ENCODE measurements at regions not wholly inside any gene's neighbourhood (a gene's known extent, or its start where the extent isn't known, plus 50 kb on each side); places are given as distances from the start of the nearest gene placed in this dataset.

DNA sequence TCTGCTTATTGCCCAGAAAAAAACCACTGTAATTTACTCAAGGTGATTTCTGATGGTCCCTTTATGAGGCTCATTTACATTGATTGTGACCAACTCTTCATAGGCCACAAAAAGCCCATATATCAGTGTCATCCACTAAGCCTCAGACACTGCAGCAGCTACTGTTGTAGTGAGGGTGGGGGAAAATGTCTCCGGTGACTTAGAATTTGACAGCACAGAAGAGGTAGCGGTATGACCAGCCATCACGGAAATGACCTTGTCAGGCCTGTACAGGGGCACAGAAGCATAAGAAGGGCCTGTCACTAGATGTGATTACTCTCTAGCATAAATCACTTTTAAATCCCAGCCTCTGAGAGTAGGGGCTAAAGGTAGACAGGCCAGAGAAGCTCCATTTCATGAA is 190.3 kb downstream of the PAX3 start:
- no peaks in the 10 kb centered on the region for H3K79me2 ChIP-seq (ENCODE audit: insufficient read depth)
- H3K4me1 ChIP-seq (ENCODE audit: insufficient read depth): no peaks in the 10 kb centered on the region
- H2AFZ ChIP-seq: no peak overlapping the region
- H4K20me1 ChIP-seq (ENCODE audit: insufficient read depth): no peaks in the 10 kb centered on the region
- in situ Hi-C loops (cut with MboI): no loop called here
- H3K27me3 ChIP-seq (replicated peaks; ENCODE audit: insufficient read depth): no peaks in the 10 kb centered on the region
- H3K9me2 ChIP-seq (ENCODE audit: insufficient read depth): no peaks in the 10 kb centered on the region
- no peak for DNase-seq
- H3K9ac ChIP-seq: no peak overlapping the region
- no peaks in the 10 kb centered on the region for H3F3A ChIP-seq (ENCODE audit: insufficient read depth)
- no peak overlapping the region for H3K27ac ChIP-seq
- H3K36me3 ChIP-seq (ENCODE audit: low read depth): no peaks in the 10 kb centered on the region
- H3K9me3 ChIP-seq (ENCODE audit: low read depth): no peaks in the 10 kb centered on the region
- H3K4me2 ChIP-seq (ENCODE audit: unreplicated experiment): no peak overlapping the region
- 49 to 55% methylated on average over 3 of the region's 3 CpGs for WGBS, 2 experiments (ENCODE audit: low coverage in 1 of 2, low lambda C conversion rate in 2 of 2, missing lambda C conversion rate in 2 of 2)
- H3K4me3 ChIP-seq: no peak overlapping the region
- TF ChIP-seq EZH2phosphoT487 (IDR thresholded peaks at IDR 0.05; ENCODE audit: insufficient read depth, low read depth) (no peak), EZH2 (IDR thresholded peaks at IDR 0.05; ENCODE audit: insufficient read depth, poor library complexity, severe bottlenecking) (no peak)

DNA sequence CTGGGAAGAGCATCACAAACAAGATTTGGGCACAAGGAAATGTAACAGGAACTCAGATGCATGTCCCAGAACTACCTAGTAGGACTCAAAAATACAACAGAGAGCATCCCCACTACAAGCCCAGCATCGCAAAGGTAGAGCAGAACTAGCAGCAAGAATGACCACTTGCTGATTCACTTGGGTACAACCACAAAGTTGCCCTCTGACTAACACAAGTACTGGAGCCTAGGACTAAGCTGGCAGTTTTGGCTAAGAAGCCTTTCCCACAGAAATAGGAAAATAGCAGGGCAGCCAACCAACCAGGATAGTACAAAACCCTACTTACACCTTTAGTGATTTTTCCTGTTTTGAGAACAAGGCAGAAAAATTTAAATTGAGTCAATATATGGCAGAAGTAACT is 193.8 kb downstream of the PAX3 start:
- H3K4me3 ChIP-seq: no peak overlapping the region
- H3K79me2 ChIP-seq (ENCODE audit: insufficient read depth): no peaks in the 10 kb centered on the region
- no peaks in the 10 kb centered on the region for H3K36me3 ChIP-seq (ENCODE audit: low read depth)
- DNase-seq: no peak
- no peaks in the 10 kb centered on the region for H3F3A ChIP-seq (ENCODE audit: insufficient read depth)
- H3K4me1 ChIP-seq (ENCODE audit: insufficient read depth): no peaks in the 10 kb centered on the region
- no peak overlapping the region for H2AFZ ChIP-seq
- H3K9ac ChIP-seq: no peak overlapping the region
- 10 to 11% methylated on average over 1 of the region's 1 CpG for WGBS, 2 experiments (ENCODE audit: low coverage in 1 of 2, low lambda C conversion rate in 2 of 2, missing lambda C conversion rate in 2 of 2)
- H3K9me3 ChIP-seq (ENCODE audit: low read depth): no peaks in the 10 kb centered on the region
- H3K4me2 ChIP-seq (ENCODE audit: unreplicated experiment): no peak overlapping the region
- in situ Hi-C loops (cut with MboI): no loop called here
- TF ChIP-seq EZH2phosphoT487 (IDR thresholded peaks at IDR 0.05; ENCODE audit: insufficient read depth, low read depth): no peak
- no peak for TF ChIP-seq EZH2 (IDR thresholded peaks at IDR 0.05; ENCODE audit: insufficient read depth, poor library complexity, severe bottlenecking)
- no peaks in the 10 kb centered on the region for H4K20me1 ChIP-seq (ENCODE audit: insufficient read depth)
- H3K9me2 ChIP-seq (ENCODE audit: insufficient read depth): no peaks in the 10 kb centered on the region
- H3K27ac ChIP-seq: no peak overlapping the region
- H3K27me3 ChIP-seq (replicated peaks; ENCODE audit: insufficient read depth): no peaks in the 10 kb centered on the region

DNA sequence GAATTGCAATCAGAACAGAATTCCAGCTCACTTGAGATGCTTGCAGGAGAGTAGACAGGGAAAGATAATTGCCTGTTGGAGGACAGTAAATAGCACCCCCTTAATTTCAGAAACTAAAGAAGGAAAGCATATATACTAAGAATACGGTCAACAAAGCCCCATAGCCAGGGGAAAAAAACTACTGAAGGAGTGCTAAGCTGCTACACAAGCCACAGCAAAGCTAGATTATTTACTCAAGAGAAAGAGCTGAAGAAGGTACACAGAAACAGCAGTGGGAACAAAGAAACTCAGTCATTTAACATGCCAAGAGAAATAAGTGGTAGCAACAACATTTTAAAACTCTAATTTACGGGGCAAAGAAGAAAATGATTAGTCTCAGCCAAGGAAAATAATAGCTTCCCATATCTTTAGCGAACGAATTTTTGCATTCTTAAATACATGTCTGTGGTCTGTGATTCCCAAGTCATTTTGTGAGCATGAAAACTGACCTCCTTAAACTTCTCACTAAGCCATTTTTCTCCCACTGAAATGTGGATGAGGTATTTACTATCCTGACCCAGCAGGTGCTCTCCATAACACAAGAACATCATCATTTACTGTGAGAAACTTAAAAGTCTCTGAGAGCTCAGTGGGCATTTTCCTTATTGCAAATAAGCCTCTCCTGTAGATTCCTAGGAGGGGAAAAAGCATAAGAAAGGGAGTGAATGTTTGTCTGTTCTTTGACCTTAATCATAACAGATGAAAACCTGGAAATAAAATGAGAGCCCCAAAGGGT is 196.0 kb downstream of the PAX3 start:
- Histone ChIP-seq H3K27ac (no peak overlapping the region), H3K9me3 (ENCODE audit: low read depth) (no peaks in the 10 kb centered on the region), H3K27me3 (replicated peaks; ENCODE audit: insufficient read depth) (no peaks in the 10 kb centered on the region), H3K9me2 (ENCODE audit: insufficient read depth) (no peaks in the 10 kb centered on the region), H4K20me1 (ENCODE audit: insufficient read depth) (no peaks in the 10 kb centered on the region), H2AFZ (no peak overlapping the region), H3K9ac (no peak overlapping the region), H3K4me3 (no peak overlapping the region), H3K4me1 (ENCODE audit: insufficient read depth) (no peaks in the 10 kb centered on the region), H3K79me2 (ENCODE audit: insufficient read depth) (no peaks in the 10 kb centered on the region), H3K36me3 (ENCODE audit: low read depth) (no peaks in the 10 kb centered on the region), H3K4me2 (ENCODE audit: unreplicated experiment) (no peak overlapping the region), H3F3A (ENCODE audit: insufficient read depth) (no peaks in the 10 kb centered on the region)
- no peak for DNase-seq
- TF ChIP-seq EZH2phosphoT487 (IDR thresholded peaks at IDR 0.05; ENCODE audit: insufficient read depth, low read depth): no peak
- no peak for TF ChIP-seq EZH2 (IDR thresholded peaks at IDR 0.05; ENCODE audit: insufficient read depth, poor library complexity, severe bottlenecking)
- in situ Hi-C loops (cut with MboI): no loop called here
- 14 to 19% methylated on average over 4 of the region's 4 CpGs for WGBS, 2 experiments (ENCODE audit: low coverage in 1 of 2, low lambda C conversion rate in 2 of 2, missing lambda C conversion rate in 2 of 2)

DNA sequence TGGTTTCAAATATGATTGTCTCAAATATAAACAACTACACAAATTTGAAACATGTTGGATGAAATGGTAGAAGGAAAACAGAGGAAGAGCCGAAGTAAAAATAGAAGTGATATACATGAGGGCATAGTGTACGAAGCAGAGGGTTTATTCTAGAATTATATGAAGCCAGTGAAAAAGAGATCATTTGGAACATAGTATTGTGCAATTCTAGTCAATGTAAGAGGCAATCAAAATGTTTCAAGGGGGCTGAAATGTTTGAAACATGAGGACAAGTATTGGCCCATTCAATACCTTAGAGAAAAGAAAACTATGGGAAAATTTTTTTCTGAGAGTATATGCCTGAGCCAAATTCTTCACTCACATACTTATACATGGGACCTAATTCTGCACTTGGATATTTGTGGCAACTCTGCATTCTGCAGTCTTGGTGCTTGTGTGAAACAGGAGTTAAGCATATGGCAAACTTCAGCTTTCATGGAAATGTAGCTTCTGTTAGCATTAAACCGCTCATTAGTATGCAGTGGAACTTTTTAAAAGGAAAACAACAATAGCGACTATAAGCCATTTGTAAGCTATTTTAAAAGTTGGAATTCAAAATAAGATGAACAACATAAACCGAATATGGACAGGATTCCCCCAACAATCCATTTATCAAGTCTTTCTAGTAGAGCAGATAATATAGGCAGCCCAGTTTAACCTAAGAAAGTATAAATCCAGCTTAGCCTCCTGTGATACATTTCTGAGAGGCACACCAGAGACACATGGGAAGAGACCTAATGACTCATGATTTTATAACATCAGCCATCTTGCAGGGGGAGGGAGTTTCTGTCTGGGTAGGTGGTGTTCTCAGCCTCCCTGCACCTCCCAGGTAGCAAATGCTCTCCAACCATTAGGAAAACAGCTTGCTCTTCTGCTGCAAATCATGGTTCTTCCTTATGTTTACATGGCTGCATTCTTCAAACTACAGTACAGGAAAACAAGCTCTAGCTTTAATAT is 197.8 kb downstream of the PAX3 start:
- H3K36me3 ChIP-seq (ENCODE audit: low read depth): no peaks in the 10 kb centered on the region
- in situ Hi-C loops (cut with MboI): no loop called here
- WGBS, 2 experiments (ENCODE audit: low coverage in 1 of 2, low lambda C conversion rate in 2 of 2, missing lambda C conversion rate in 2 of 2): 8 to 10% methylated on average over 5 of the region's 5 CpGs
- H3K79me2 ChIP-seq (ENCODE audit: insufficient read depth): no peaks in the 10 kb centered on the region
- no peaks in the 10 kb centered on the region for H3K4me1 ChIP-seq (ENCODE audit: insufficient read depth)
- H3K9me3 ChIP-seq (ENCODE audit: low read depth): no peaks in the 10 kb centered on the region
- TF ChIP-seq EZH2 (IDR thresholded peaks at IDR 0.05; ENCODE audit: insufficient read depth, poor library complexity, severe bottlenecking) (no peak), EZH2phosphoT487 (IDR thresholded peaks at IDR 0.05; ENCODE audit: insufficient read depth, low read depth) (no peak)
- no peak overlapping the region for H3K9ac ChIP-seq
- no peaks in the 10 kb centered on the region for H3K27me3 ChIP-seq (replicated peaks; ENCODE audit: insufficient read depth)
- H3K4me3 ChIP-seq: no peak overlapping the region
- no peak overlapping the region for H3K27ac ChIP-seq
- H2AFZ ChIP-seq: no peak overlapping the region
- H3K9me2 ChIP-seq (ENCODE audit: insufficient read depth): no peaks in the 10 kb centered on the region
- DNase-seq: no peak
- H4K20me1 ChIP-seq (ENCODE audit: insufficient read depth): no peaks in the 10 kb centered on the region
- H3K4me2 ChIP-seq (ENCODE audit: unreplicated experiment): no peak overlapping the region
- H3F3A ChIP-seq (ENCODE audit: insufficient read depth): no peaks in the 10 kb centered on the region
